Thyroid gland (tissue), 4 donors: ENCODE measurements at regions not wholly inside any gene's neighbourhood (a gene's known extent, or its start where the extent isn't known, plus 50 kb on each side); places are given as distances from the start of the nearest gene placed in this dataset.

Experiments used
- DNase-seq, 2 donors: peaks; one replicate each; pipeline ENCODE4 v3.0.0-alpha.2; 2019
- H3K27ac ChIP-seq, 3 donors: fragments of 200-600 bp; sonication (generic); 1 replicate in 2 of 3; 2 replicates in 1 of 3; pipeline ENCODE4 v1.5.1; 2016 to 2019; ENCODE audit warnings: mild to moderate bottlenecking in 1 of 3, moderate library complexity in 1 of 3
- H3K27me3 ChIP-seq: fragments of 200-600 bp; sonication (generic); one replicate; pipeline ENCODE4 v1.5.1; 2019
- H3K36me3 ChIP-seq, 2 donors: fragments of 200-600 bp; sonication (generic); one replicate each; pipeline ENCODE4 v1.5.1; 2016 to 2019
- H3K4me1 ChIP-seq, 2 donors: fragments of 200-600 bp; sonication (generic); one replicate each; pipeline ENCODE4 v1.5.1; 2017 to 2019
- H3K4me3 ChIP-seq, 3 donors: fragments of 200-600 bp; sonication (generic); replicated peaks in 1 of 3; 1 replicate in 2 of 3; 2 replicates in 1 of 3; pipeline ENCODE4 v1.5.1; 2016; ENCODE audit warnings: mild to moderate bottlenecking in 1 of 3
- H3K9me3 ChIP-seq: fragments of 200-600 bp; sonication (generic); one replicate; pipeline ENCODE4 v1.5.1; 2017
- CTCF ChIP-seq, 6 experiments: fragments of 200-600 bp in 3 of 6; fragments of 450-650 bp in 3 of 6; sonication (generic) in 3 of 6; IDR thresholded peaks; one replicate each; pipeline ENCODE4 v1.5.1; 2016 to 2019; ENCODE audit warnings: antibody characterized with exemption in 6 of 6, mild to moderate bottlenecking in 2 of 6, inconsistent platforms in 1 of 6, moderate library complexity in 1 of 6
- POLR2A ChIP-seq, 2 donors: fragments of 450-650 bp; IDR thresholded peaks; one replicate each; pipeline ENCODE4 v1.6.1; 2017; ENCODE audit warnings: antibody characterized with exemption in 2 of 2, mild to moderate bottlenecking in 2 of 2, moderate library complexity in 1 of 2
- WGBS, 2 donors: methylation state at CpG; one replicate each; pipeline ENCODE4 v1.1.5; 2017; 5-methylcytosine and 5-hydroxymethylcytosine counted together
- intact Hi-C: fragments of 100-400 bp; cut with DNase I; formaldehyde crosslinking; loops from one replicate; pipeline ENCODE4 v1.15.1; 2023

DNA sequence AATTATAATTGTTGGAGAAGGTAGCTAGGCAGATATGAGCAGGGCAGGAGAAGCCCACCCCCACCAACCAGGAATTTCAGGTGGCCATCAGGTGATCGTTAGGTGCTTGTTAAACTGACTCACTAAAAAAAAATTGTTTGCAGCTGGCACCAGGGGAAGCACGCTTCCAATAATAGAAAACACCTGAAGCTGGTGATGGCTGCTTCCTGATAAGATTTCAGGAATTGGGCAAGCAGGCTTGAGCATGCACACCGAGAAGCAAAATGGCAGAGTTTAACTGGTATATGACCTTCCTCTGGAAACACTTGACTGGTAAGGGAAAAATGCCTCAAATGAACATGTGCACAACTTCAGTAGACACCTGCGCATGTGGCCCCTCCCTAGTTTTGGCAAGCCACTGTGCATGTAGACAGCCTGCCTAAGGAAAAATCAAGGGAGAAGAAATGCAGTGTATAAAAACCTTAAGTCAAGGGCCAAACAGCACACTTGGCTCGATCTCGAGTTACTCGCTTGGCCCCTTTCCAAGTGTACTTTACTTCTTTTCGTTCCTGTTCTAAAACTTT is 292.8 kb downstream of the CCDC85A start:
- intact Hi-C loops: no loop called here

DNA sequence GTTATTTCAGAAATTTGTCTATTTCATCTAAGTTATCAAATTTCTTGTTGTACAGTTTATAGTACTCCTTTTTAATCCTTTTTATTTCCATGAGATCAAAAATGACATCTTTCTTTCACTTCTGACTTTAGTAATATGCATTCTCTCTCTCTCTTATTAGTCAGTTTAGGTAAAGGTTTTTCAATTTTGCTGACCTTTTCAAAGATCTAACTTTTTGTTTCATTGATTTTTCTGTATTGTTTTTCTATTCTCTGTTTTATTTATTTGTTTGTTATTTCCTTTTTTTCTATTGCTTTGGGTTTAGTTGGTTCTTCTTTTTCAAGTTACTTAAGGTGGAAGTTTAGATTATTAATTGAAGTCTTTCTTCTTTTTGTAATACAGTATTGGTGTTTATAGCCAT is 294.2 kb downstream of the CCDC85A start:
- no peaks in the 10 kb centered on the region for H3K27me3 ChIP-seq
- TF ChIP-seq CTCF (IDR thresholded peaks at IDR 0.05) (no peak), POLR2A (IDR thresholded peaks at IDR 0.05) (no peak)
- intact Hi-C loops: no loop called here
- H3K9me3 ChIP-seq: no peaks in the 10 kb centered on the region
- no peak for DNase-seq
- H3K4me3 ChIP-seq: no peak overlapping the region
- no peaks in the 10 kb centered on the region for H3K36me3 ChIP-seq
- peaks cover 17 to 21% of the 10 kb centered on the region in 2 donors for H3K4me1 ChIP-seq
- H3K27ac ChIP-seq: no peak overlapping the region

More for the DNA sequence above, 292.8 kb downstream of the CCDC85A start:
- peak in 1 of 2 donors; percentile 48 for DNase-seq
- Histone ChIP-seq H3K36me3 (no peaks in the 10 kb centered on the region), H3K27me3 (no peaks in the 10 kb centered on the region), H3K27ac (peak overlapping the region in 2 of 3 donors; percentile 55 to 68), H3K9me3 (no peaks in the 10 kb centered on the region), H3K4me1 (peaks cover 17 to 21% of the 10 kb centered on the region in 2 donors), H3K4me3 (no peak overlapping the region)
- TF ChIP-seq POLR2A (IDR thresholded peaks at IDR 0.05): no peak
- no peak for TF ChIP-seq CTCF (IDR thresholded peaks at IDR 0.05)
- 52 to 59% methylated on average over 8 of the region's 8 CpGs for WGBS, 2 donors

DNA sequence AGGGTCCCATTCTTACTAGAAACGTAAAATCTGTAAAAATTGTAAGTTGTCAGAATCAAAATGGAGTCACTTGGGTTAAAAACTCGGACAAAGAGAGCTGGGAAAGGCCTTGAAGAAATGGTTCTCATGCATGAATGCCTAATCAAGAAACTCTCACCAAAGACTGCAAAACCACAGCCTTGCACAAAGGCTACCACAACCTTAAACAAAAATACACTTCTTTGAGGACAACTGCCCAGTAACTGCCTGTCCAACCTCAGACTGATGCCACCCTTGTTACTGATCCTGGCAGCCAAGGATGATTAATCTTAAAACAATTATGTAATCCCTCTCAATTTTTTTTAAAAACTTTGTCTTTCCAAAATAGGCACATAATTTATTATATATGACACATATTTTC is 299.3 kb downstream of the CCDC85A start:
- no peaks in the 10 kb centered on the region for H3K27me3 ChIP-seq
- no peak for DNase-seq
- no peak overlapping the region for H3K27ac ChIP-seq
- intact Hi-C loops: no loop called here
- WGBS, 2 donors: 60% methylated on average over 2 of the region's 2 CpGs
- TF ChIP-seq CTCF (IDR thresholded peaks at IDR 0.05): no peak
- TF ChIP-seq POLR2A (IDR thresholded peaks at IDR 0.05): no peak
- H3K9me3 ChIP-seq: no peaks in the 10 kb centered on the region
- H3K4me1 ChIP-seq: no peaks in the 10 kb centered on the region
- H3K4me3 ChIP-seq: no peak overlapping the region
- no peaks in the 10 kb centered on the region for H3K36me3 ChIP-seq

GRCh38 chr2:56484906-56485305 is 301.1 kb downstream of the CCDC85A start:
- TF ChIP-seq POLR2A (IDR thresholded peaks at IDR 0.05) (no peak), CTCF (IDR thresholded peaks at IDR 0.05) (no peak)
- H3K9me3 ChIP-seq: no peaks in the 10 kb centered on the region
- intact Hi-C loops: no loop called here
- no peaks in the 10 kb centered on the region for H3K4me1 ChIP-seq
- H3K27me3 ChIP-seq: no peaks in the 10 kb centered on the region
- no peak overlapping the region for H3K4me3 ChIP-seq
- H3K36me3 ChIP-seq: no peaks in the 10 kb centered on the region
- DNase-seq: no peak
- no peak overlapping the region for H3K27ac ChIP-seq

GRCh38 chr2:56500317-56500716 is 316.5 kb downstream of the CCDC85A start:
- no peaks in the 10 kb centered on the region for H3K27me3 ChIP-seq
- TF ChIP-seq CTCF (IDR thresholded peaks at IDR 0.05) (no peak), POLR2A (IDR thresholded peaks at IDR 0.05) (no peak)
- no peaks in the 10 kb centered on the region for H3K36me3 ChIP-seq
- H3K27ac ChIP-seq: no peak overlapping the region
- peaks cover 6 to 10% of the 10 kb centered on the region in 2 donors for H3K4me1 ChIP-seq
- no peak overlapping the region for H3K4me3 ChIP-seq
- DNase-seq: no peak
- H3K9me3 ChIP-seq: no peaks in the 10 kb centered on the region
- 89 to 90% methylated on average over 1 of the region's 1 CpG for WGBS, 2 donors
- intact Hi-C loops: no loop called here
